MM.1S (cell line): ENCODE measurements at regions not wholly inside any gene's neighbourhood (a gene's known extent, or its start where the extent isn't known, plus 50 kb on each side); places are given as distances from the start of the nearest gene placed in this dataset.

ENCODE experiments used
- DNase-seq: peaks from one replicate; pipeline ENCODE4 v3.0.0-alpha.2; 2015
- H2AFZ ChIP-seq: fragments of 300-600 bp; sonication (generic); 2 replicates; pipeline ENCODE4 v1.6.0; 2016; ENCODE audit warnings: antibody characterized with exemption, low read length
- H3F3A ChIP-seq: fragments of 300-600 bp; sonication (generic); 2 replicates; pipeline ENCODE4 v1.6.1; 2016; ENCODE audit warnings: mild to moderate bottlenecking, antibody characterized with exemption, low read length, moderate library complexity, mixed read lengths; ENCODE audit not compliant: insufficient read depth
- H3K27ac ChIP-seq: fragments of 300-600 bp; sonication (generic); 2 replicates; pipeline ENCODE4 v1.5.1; 2016; ENCODE audit warnings: mild to moderate bottlenecking, low read length
- H3K27me3 ChIP-seq: fragments of 300-600 bp; sonication (generic); replicated peaks from 2 replicates; pipeline ENCODE4 v1.6.0; 2016; ENCODE audit warnings: low read length; ENCODE audit not compliant: insufficient read depth
- H3K36me3 ChIP-seq: fragments of 300-600 bp; sonication (generic); replicated peaks from 2 replicates; pipeline ENCODE4 v1.6.1; 2016; ENCODE audit warnings: mild to moderate bottlenecking, low read length, mixed read lengths; ENCODE audit not compliant: insufficient read depth
- H3K4me1 ChIP-seq: fragments of 300-600 bp; sonication (generic); 2 replicates; pipeline ENCODE4 v1.6.1; 2016; ENCODE audit warnings: low read length, mixed read lengths
- H3K4me2 ChIP-seq: fragments of 300-600 bp; sonication (generic); 2 replicates; pipeline ENCODE4 v1.6.0; 2016; ENCODE audit warnings: low read depth, low read length
- H3K4me3 ChIP-seq: fragments of 300-600 bp; sonication (generic); 2 replicates; pipeline ENCODE4 v1.5.1; 2016; ENCODE audit warnings: low read length, mixed read lengths
- H3K79me2 ChIP-seq: fragments of 300-600 bp; sonication (generic); 2 replicates; pipeline ENCODE4 v1.6.1; 2016; ENCODE audit warnings: mixed run types, low read length, mixed read lengths
- H3K9ac ChIP-seq: fragments of 300-600 bp; sonication (generic); 2 replicates; pipeline ENCODE4 v1.6.1; 2016; ENCODE audit warnings: low read length, mixed read lengths
- H3K9me2 ChIP-seq: fragments of 300-600 bp; sonication (generic); replicated peaks from 2 replicates; pipeline ENCODE4 v1.6.1; 2016; ENCODE audit warnings: mild to moderate bottlenecking, low read length, mixed read lengths; ENCODE audit not compliant: insufficient read depth
- H3K9me3 ChIP-seq: fragments of 300-600 bp; sonication (generic); replicated peaks from 2 replicates; pipeline ENCODE4 v1.6.1; 2016; ENCODE audit warnings: mild to moderate bottlenecking, low read length, mixed read lengths; ENCODE audit not compliant: insufficient read depth
- H4K20me1 ChIP-seq: fragments of 300-600 bp; sonication (generic); 2 replicates; pipeline ENCODE4 v1.6.1; 2016; ENCODE audit warnings: mild to moderate bottlenecking, low read length, moderate library complexity, mixed read lengths; ENCODE audit not compliant: insufficient read depth
- CTCF ChIP-seq: fragments of 300-600 bp; sonication (generic); IDR thresholded peaks from 2 replicates; pipeline ENCODE4 v1.5.1; 2016; ENCODE audit warnings: antibody characterized with exemption, low read length, mixed read lengths
- EZH2 ChIP-seq: fragments of 300-600 bp; sonication (generic); optimal IDR thresholded peaks from 2 replicates; pipeline ENCODE3; 2017; ENCODE audit warnings: low read depth, mild to moderate bottlenecking, antibody characterized with exemption, low read length, mixed read lengths
- EZH2phosphoT487 ChIP-seq: fragments of 300-600 bp; sonication (generic); IDR thresholded peaks from 2 replicates; pipeline ENCODE4 v1.6.1; 2018; ENCODE audit warnings: antibody characterized with exemption, low read length

DNA sequence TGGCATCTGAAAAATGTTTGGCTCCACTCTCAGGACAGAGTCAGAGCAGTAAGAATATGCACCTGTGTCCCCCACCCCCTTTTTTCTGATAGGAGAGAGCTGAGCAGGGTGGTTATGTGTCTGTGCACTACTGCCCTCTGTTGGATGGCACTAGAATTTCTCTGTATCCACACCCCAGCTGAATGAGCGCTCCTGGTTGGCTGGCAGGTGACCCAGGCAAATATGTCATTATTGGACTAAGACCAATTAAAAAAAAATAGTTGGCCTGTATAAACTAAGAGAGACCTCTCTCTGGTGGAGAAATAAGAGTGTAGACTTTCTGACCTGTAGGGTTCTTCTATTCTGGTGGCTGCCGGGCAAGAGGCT, 107.0 kb downstream of the PTCSC3 start:
- peak; percentile 14 for DNase-seq
- Histone ChIP-seq H3K27me3 (no peaks in the 10 kb centered on the region), H4K20me1 (no peaks in the 10 kb centered on the region), H3K9me3 (no peaks in the 10 kb centered on the region), H3F3A (no peaks in the 10 kb centered on the region), H3K9ac (no peak overlapping the region), H3K27ac (no peak overlapping the region), H3K79me2 (no peaks in the 10 kb centered on the region), H3K4me1 (no peaks in the 10 kb centered on the region), H3K9me2 (no peaks in the 10 kb centered on the region), H3K4me2 (no peak overlapping the region), H2AFZ (no peak overlapping the region), H3K4me3 (no peak overlapping the region), H3K36me3 (no peaks in the 10 kb centered on the region)
- TF ChIP-seq EZH2 (no peak), EZH2phosphoT487 (no peak), CTCF (peak; percentile 53)

GRCh38 chr14:36068777-36069534, 107.6 kb downstream of the PTCSC3 start:
- H3K27me3 ChIP-seq: no peaks in the 10 kb centered on the region
- TF ChIP-seq EZH2phosphoT487 (no peak), CTCF (no peak), EZH2 (no peak)
- no peaks in the 10 kb centered on the region for H3K79me2 ChIP-seq
- H3K9me2 ChIP-seq: no peaks in the 10 kb centered on the region
- no peaks in the 10 kb centered on the region for H3F3A ChIP-seq
- no peak for DNase-seq
- no peaks in the 10 kb centered on the region for H3K9me3 ChIP-seq
- H3K4me3 ChIP-seq: no peak overlapping the region
- no peak overlapping the region for H3K27ac ChIP-seq
- no peaks in the 10 kb centered on the region for H3K4me1 ChIP-seq
- no peaks in the 10 kb centered on the region for H4K20me1 ChIP-seq
- no peak overlapping the region for H3K4me2 ChIP-seq
- H2AFZ ChIP-seq: no peak overlapping the region
- no peak overlapping the region for H3K9ac ChIP-seq
- no peaks in the 10 kb centered on the region for H3K36me3 ChIP-seq

DNA sequence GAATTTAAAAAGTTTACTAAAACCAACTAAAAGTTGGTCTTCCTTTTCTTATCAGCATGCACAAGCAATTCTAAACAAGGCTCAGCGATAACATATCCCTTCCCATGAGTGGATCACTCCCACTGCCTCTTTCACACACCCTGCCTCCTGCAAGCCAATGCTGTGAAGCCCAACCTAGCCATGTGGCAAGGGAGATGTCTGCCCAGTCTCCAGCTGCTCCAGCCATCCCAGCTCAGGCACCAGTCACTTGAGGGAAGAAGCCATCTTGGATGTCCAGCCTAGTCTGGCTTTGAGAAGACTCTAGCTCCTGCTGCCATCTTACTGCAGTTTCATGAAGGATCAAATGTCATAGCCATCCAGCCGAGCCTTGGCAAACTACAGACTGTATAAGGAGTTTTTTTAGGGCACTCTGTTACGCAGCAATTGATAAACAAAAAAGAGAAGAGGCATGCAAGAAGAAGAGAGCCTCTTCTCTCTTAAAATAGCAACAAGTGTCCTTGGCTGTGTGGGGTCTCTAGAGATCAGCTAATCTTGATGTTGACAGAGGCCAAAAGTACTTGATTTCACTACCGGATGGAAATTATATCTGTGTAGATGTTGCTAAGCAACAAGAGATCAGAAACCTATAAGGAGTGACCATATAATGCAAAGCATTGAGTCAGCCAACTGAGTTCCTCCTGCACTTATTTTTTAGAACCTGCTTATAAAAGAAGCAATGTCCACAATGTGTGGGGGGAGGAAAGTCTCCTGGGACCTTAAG, 108.9 kb downstream of the PTCSC3 start:
- H3K9ac ChIP-seq: no peak overlapping the region
- no peaks in the 10 kb centered on the region for H3K4me1 ChIP-seq
- H3K79me2 ChIP-seq: no peaks in the 10 kb centered on the region
- H4K20me1 ChIP-seq: no peaks in the 10 kb centered on the region
- no peak overlapping the region for H3K27ac ChIP-seq
- H3K9me2 ChIP-seq: no peaks in the 10 kb centered on the region
- H3K9me3 ChIP-seq: no peaks in the 10 kb centered on the region
- H3F3A ChIP-seq: no peaks in the 10 kb centered on the region
- no peaks in the 10 kb centered on the region for H3K27me3 ChIP-seq
- H3K36me3 ChIP-seq: no peaks in the 10 kb centered on the region
- H2AFZ ChIP-seq: no peak overlapping the region
- H3K4me3 ChIP-seq: no peak overlapping the region
- no peak for DNase-seq
- TF ChIP-seq EZH2phosphoT487: no peak
- TF ChIP-seq EZH2: no peak
- no peak for TF ChIP-seq CTCF
- H3K4me2 ChIP-seq: no peak overlapping the region
